ENCODE measurements at regions not wholly inside any gene's neighbourhood (a gene's known extent, or its start where the extent isn't known, plus 50 kb on each side); places are given as distances from the start of the nearest gene placed in this dataset.

- peaks cover 7% of the 10 kb centered on the region for H3K9me3 Mint-ChIP-seq
- no peaks in the 10 kb centered on the region for H3K27me3 Mint-ChIP-seq (ENCODE audit: low read depth)
- peaks cover 7% of the 10 kb centered on the region for H3K36me3 Mint-ChIP-seq (ENCODE audit: low read depth)
- H3K27ac Mint-ChIP-seq (ENCODE audit: unreplicated experiment) = no peak overlapping the region
- no peak for DNase-seq (ENCODE audit: low read depth, low spot score)
- TF ChIP-seq CTCF (conservative IDR thresholded peaks at IDR 0.05) = no peak
- no peak overlapping the region for H3K4me3 Mint-ChIP-seq
- H3K4me1 Mint-ChIP-seq = no peaks in the 10 kb centered on the region
These were observed 566.6 kb upstream of the TUSC1 start for GRCh38 chr9:26244661-26245451.

DNA sequence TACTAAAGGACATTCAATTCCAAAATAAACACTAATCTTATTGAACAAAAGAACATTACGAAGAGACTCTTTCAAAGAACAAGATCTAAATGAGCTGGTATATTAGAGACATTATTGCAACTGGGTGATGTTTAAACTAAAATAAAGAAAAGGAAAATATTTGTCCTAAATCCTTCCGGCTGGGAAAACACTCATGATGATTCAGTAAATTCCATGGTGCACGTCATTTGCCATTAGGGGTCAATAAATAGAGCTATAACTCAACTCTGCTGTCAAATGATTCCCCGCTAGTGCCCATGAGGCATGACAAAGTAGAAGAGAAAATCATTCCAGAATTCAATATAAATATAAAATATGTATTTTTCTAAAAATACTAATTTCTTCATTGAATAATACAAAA lies 565.5 kb upstream of the TUSC1 start:
- no peaks in the 10 kb centered on the region for H3K27me3 Mint-ChIP-seq (ENCODE audit: low read depth)
- no peak for DNase-seq (ENCODE audit: low read depth, low spot score)
- H3K4me1 Mint-ChIP-seq = no peaks in the 10 kb centered on the region
- no peaks in the 10 kb centered on the region for H3K36me3 Mint-ChIP-seq (ENCODE audit: low read depth)
- H3K27ac Mint-ChIP-seq (ENCODE audit: unreplicated experiment) = no peak overlapping the region
- no peak for TF ChIP-seq CTCF (conservative IDR thresholded peaks at IDR 0.05)
- H3K4me3 Mint-ChIP-seq = no peak overlapping the region
- no peaks in the 10 kb centered on the region for H3K9me3 Mint-ChIP-seq

DNA sequence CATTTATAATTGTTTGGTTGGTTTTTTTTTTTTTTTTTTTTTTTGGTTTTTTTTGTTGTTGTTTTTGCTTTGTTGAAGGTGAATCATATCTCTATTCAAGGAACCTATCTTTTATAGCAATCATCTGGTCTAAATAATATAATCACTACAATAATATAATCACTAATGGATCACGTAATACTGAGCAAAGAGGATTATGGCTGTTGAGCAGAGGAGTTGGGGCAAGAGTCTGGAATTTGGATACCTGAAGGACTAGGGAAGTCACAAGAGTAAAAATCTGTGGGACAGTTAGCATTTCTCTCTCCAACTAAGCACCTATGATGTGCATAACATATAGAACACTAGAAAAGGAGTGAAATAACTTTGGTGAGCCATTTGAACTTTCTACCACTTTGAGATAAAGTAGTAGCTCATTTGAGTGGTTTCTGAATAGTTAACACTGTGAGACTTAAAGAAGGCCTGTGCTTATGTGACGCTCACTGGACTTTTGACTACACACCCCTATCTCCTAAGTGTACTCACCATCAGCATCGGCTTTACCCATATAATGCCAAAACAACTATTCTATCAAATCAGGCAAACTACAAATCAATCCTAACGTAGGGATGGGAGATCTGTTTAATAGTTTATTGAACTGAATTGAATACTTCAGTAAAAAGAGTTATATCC lies 564.9 kb upstream of the TUSC1 start:
- no peaks in the 10 kb centered on the region for H3K9me3 Mint-ChIP-seq
- H3K27ac Mint-ChIP-seq (ENCODE audit: unreplicated experiment) = no peak overlapping the region
- no peak for TF ChIP-seq CTCF (conservative IDR thresholded peaks at IDR 0.05)
- DNase-seq (ENCODE audit: low read depth, low spot score) = no peak
- H3K27me3 Mint-ChIP-seq (ENCODE audit: low read depth) = no peaks in the 10 kb centered on the region
- no peaks in the 10 kb centered on the region for H3K36me3 Mint-ChIP-seq (ENCODE audit: low read depth)
- H3K4me3 Mint-ChIP-seq = no peak overlapping the region
- no peaks in the 10 kb centered on the region for H3K4me1 Mint-ChIP-seq

- no peak for TF ChIP-seq CTCF (conservative IDR thresholded peaks at IDR 0.05)
- no peak overlapping the region for H3K4me3 Mint-ChIP-seq
- no peak overlapping the region for H3K27ac Mint-ChIP-seq (ENCODE audit: unreplicated experiment)
- H3K27me3 Mint-ChIP-seq (ENCODE audit: low read depth) = no peaks in the 10 kb centered on the region
- no peaks in the 10 kb centered on the region for H3K4me1 Mint-ChIP-seq
- DNase-seq (ENCODE audit: low read depth, low spot score) = no peak
- no peaks in the 10 kb centered on the region for H3K9me3 Mint-ChIP-seq
- H3K36me3 Mint-ChIP-seq (ENCODE audit: low read depth) = no peaks in the 10 kb centered on the region
These were observed 561.8 kb upstream of the TUSC1 start for GRCh38 chr9:26240020-26240419.

- H3K9me3 Mint-ChIP-seq = no peaks in the 10 kb centered on the region
- no peaks in the 10 kb centered on the region for H3K36me3 Mint-ChIP-seq (ENCODE audit: low read depth)
- no peak overlapping the region for H3K27ac Mint-ChIP-seq (ENCODE audit: unreplicated experiment)
- no peak for TF ChIP-seq CTCF (conservative IDR thresholded peaks at IDR 0.05)
- H3K4me1 Mint-ChIP-seq = no peaks in the 10 kb centered on the region
- no peak overlapping the region for H3K4me3 Mint-ChIP-seq
- H3K27me3 Mint-ChIP-seq (ENCODE audit: low read depth) = no peaks in the 10 kb centered on the region
- no peak for DNase-seq (ENCODE audit: low read depth, low spot score)
These were observed 559.0 kb upstream of the TUSC1 start for GRCh38 chr9:26237256-26237655.
